Keratinocyte (primary cell): ENCODE measurements at regions not wholly inside any gene's neighbourhood (a gene's known extent, or its start where the extent isn't known, plus 50 kb on each side); places are given as distances from the start of the nearest gene placed in this dataset.

ENCODE experiments used
- DNase-seq: peaks from one replicate; pipeline ENCODE4 v3.0.0-alpha.2; 2011; ENCODE audit warnings: low read depth, missing footprints, low spot score
- FAIRE-seq: peaks from 2 replicates; lab custom pipeline; 2011; peaks lifted over from hg19 to GRCh38; lab: Jason Lieb, UNC
- H2AFZ ChIP-seq: 2 replicates; pipeline ENCODE4 v1.6.0; 2012; ENCODE audit warnings: low read length, control low read depth, inconsistent platforms; ENCODE audit not compliant: control insufficient read depth
- H3K27ac ChIP-seq: 2 replicates; pipeline ENCODE4 v1.5.1; 2011; ENCODE audit warnings: low read length; ENCODE audit not compliant: control insufficient read depth, insufficient read depth
- H3K27me3 ChIP-seq: 3 replicates; pipeline ENCODE4 v1.6.0; 2011; ENCODE audit warnings: low read length; ENCODE audit not compliant: control insufficient read depth, insufficient read depth; ENCODE audit errors: extremely low read depth
- H3K36me3 ChIP-seq, 2 experiments: 2 replicates in 1 of 2; 3 replicates in 1 of 2; pipeline ENCODE4 v1.5.1; 2011; ENCODE audit warnings: low read length in 2 of 2, mild to moderate bottlenecking in 1 of 2; ENCODE audit not compliant: control insufficient read depth in 2 of 2, insufficient read depth in 2 of 2; ENCODE audit errors: extremely low read depth in 1 of 2
- H3K4me1 ChIP-seq: 3 replicates; pipeline ENCODE4 v1.5.1; 2011; ENCODE audit warnings: low read length; ENCODE audit not compliant: control insufficient read depth, insufficient read depth; ENCODE audit errors: extremely low read depth
- H3K4me2 ChIP-seq: 3 replicates; pipeline ENCODE4 v1.6.0; 2011; ENCODE audit warnings: low read depth, low read length; ENCODE audit not compliant: control insufficient read depth, insufficient read depth; ENCODE audit errors: extremely low read depth
- H3K4me3 ChIP-seq, 3 experiments: fragments of 200-600 bp in 1 of 3; sonication (generic) in 1 of 3; 2 replicates in 2 of 3; 3 replicates in 1 of 3; pipeline ENCODE4 v1.5.1; 2011 to 2016; ENCODE audit warnings: low read length in 3 of 3, mild to moderate bottlenecking in 3 of 3, control low read depth in 2 of 3, inconsistent platforms in 1 of 3, low read depth in 1 of 3, mixed read lengths in 1 of 3, mixed run types in 1 of 3, moderate library complexity in 1 of 3; ENCODE audit not compliant: control insufficient read depth in 2 of 3, insufficient read depth in 2 of 3; ENCODE audit errors: extremely low read depth in 1 of 3
- H3K79me2 ChIP-seq: 2 replicates; pipeline ENCODE4 v1.6.0; 2012; ENCODE audit warnings: low read length; ENCODE audit not compliant: control insufficient read depth, insufficient read depth
- H3K9ac ChIP-seq: 3 replicates; pipeline ENCODE4 v1.6.0; 2011; ENCODE audit warnings: low read length; ENCODE audit not compliant: control insufficient read depth, insufficient read depth; ENCODE audit errors: extremely low read depth
- H3K9me1 ChIP-seq: 3 replicates; pipeline ENCODE4 v1.6.0; 2011; ENCODE audit warnings: low read length; ENCODE audit not compliant: control insufficient read depth, insufficient read depth; ENCODE audit errors: extremely low read depth
- H3K9me3 ChIP-seq: 2 replicates; pipeline ENCODE4 v1.5.1; 2012; ENCODE audit warnings: low read depth, low read length; ENCODE audit not compliant: control insufficient read depth
- H4K20me1 ChIP-seq: 3 replicates; pipeline ENCODE4 v1.6.0; 2011; ENCODE audit warnings: low read length; ENCODE audit not compliant: control insufficient read depth, insufficient read depth; ENCODE audit errors: extremely low read depth
- CTCF ChIP-seq, 3 experiments: IDR thresholded peaks in 1 of 3; conservative IDR thresholded peaks in 1 of 3; optimal IDR thresholded peaks in 1 of 3; 2 replicates in 2 of 3; 3 replicates in 1 of 3; pipeline versions ENCODE3 to v1.5.1; 2011; ENCODE audit warnings: low read length in 3 of 3, mild to moderate bottlenecking in 3 of 3, moderate library complexity in 2 of 3, control low read depth in 1 of 3, inconsistent platforms in 1 of 3; ENCODE audit not compliant: insufficient read depth in 2 of 3; ENCODE audit errors: extremely low read depth in 1 of 3
- EZH2 ChIP-seq: IDR thresholded peaks from one replicate; pipeline ENCODE4 v1.6.1; 2012; ENCODE audit warnings: inconsistent platforms, mild to moderate bottlenecking, low read length, moderate library complexity
- dilution Hi-C: fragments of 300-500 bp; cut with MboI; formaldehyde crosslinking; loops from one replicate; pipeline ENCODE4 v1.7.0; 2020; ENCODE audit warnings: low sequenced_read_pairs; ENCODE audit not compliant: extremely low pct_ligation_motif_present

GRCh38 chr19:30158893-30159245 is 213.3 kb upstream of the ZNF536 start:
- Histone ChIP-seq H3K79me2 (no peaks in the 10 kb centered on the region), H3K4me3 (no peak overlapping the region), H3K4me2 (no peak overlapping the region), H3K9me3 (peaks cover 10% of the 10 kb centered on the region), H3K27ac (no peak overlapping the region), H2AFZ (no peak overlapping the region), H4K20me1 (no peaks in the 10 kb centered on the region), H3K36me3 (no peaks in the 10 kb centered on the region), H3K4me1 (no peaks in the 10 kb centered on the region), H3K9me1 (no peaks in the 10 kb centered on the region), H3K9ac (no peak overlapping the region), H3K27me3 (no peaks in the 10 kb centered on the region)
- TF ChIP-seq EZH2: no peak
- TF ChIP-seq CTCF (optimal IDR thresholded peaks at IDR 0.05 in 1 of 3, IDR thresholded peaks at IDR 0.05 in 1 of 3, conservative IDR thresholded peaks at IDR 0.05 in 1 of 3; ENCODE audit: extremely low read depth in 1 of 3, insufficient read depth in 2 of 3, low read length in 3 of 3): no peak
- no peak for FAIRE-seq
- dilution Hi-C loops: no loop called here
- DNase-seq: no peak

- Histone ChIP-seq H3K9me3 (peaks cover 10% of the 10 kb centered on the region), H2AFZ (no peak overlapping the region), H3K36me3 (no peaks in the 10 kb centered on the region), H3K9me1 (no peaks in the 10 kb centered on the region), H3K79me2 (no peaks in the 10 kb centered on the region), H4K20me1 (no peaks in the 10 kb centered on the region), H3K4me2 (no peak overlapping the region), H3K27me3 (no peaks in the 10 kb centered on the region), H3K27ac (no peak overlapping the region), H3K9ac (no peak overlapping the region), H3K4me3 (no peak overlapping the region), H3K4me1 (no peaks in the 10 kb centered on the region)
- FAIRE-seq (no peak), DNase-seq (no peak)
- dilution Hi-C loops: no loop called here
- TF ChIP-seq CTCF (optimal IDR thresholded peaks at IDR 0.05 in 1 of 3, IDR thresholded peaks at IDR 0.05 in 1 of 3, conservative IDR thresholded peaks at IDR 0.05 in 1 of 3; ENCODE audit: extremely low read depth in 1 of 3, insufficient read depth in 2 of 3, low read length in 3 of 3): no peak
- no peak for TF ChIP-seq EZH2
Measured at GRCh38 chr19:30159636-30160035, 212.5 kb upstream of the ZNF536 start.
